ENCODE measurements at regions not wholly inside any gene's neighbourhood (a gene's known extent, or its start where the extent isn't known, plus 50 kb on each side); places are given as distances from the start of the nearest gene placed in this dataset.

GRCh38 chr2:215754546-215754945, 258.8 kb downstream of the MREG start:
- Histone ChIP-seq H3K27ac (no peak overlapping the region), H3K36me3 (no peaks in the 10 kb centered on the region), H3K9me3 (peaks cover 0 to 3% of the 10 kb centered on the region in 2 donors), H3K27me3 (no peaks in the 10 kb centered on the region), H3K4me1 (no peaks in the 10 kb centered on the region), H3K4me3 (no peak overlapping the region)
- intact Hi-C loops (cut with DNase I; ENCODE audit: low total_unique reads) = no loop called here
- no peak for DNase-seq (ENCODE audit: low spot score in 2 of 2)
- TF ChIP-seq POLR2A (IDR thresholded peaks at IDR 0.05) (no peak), POLR2AphosphoS5 (IDR thresholded peaks at IDR 0.05) (no peak), CTCF (IDR thresholded peaks at IDR 0.05) (no peak)

GRCh38 chr2:215753808-215754207, 259.5 kb downstream of the MREG start:
- H3K4me3 ChIP-seq = no peak overlapping the region
- no peak overlapping the region for H3K27ac ChIP-seq
- intact Hi-C loops (cut with DNase I; ENCODE audit: low total_unique reads) = no loop called here
- H3K36me3 ChIP-seq = no peaks in the 10 kb centered on the region
- TF ChIP-seq CTCF (IDR thresholded peaks at IDR 0.05) (no peak), POLR2AphosphoS5 (IDR thresholded peaks at IDR 0.05) (no peak), POLR2A (IDR thresholded peaks at IDR 0.05) (no peak)
- no peak for DNase-seq (ENCODE audit: low spot score in 2 of 2)
- peaks cover 0 to 3% of the 10 kb centered on the region in 2 donors for H3K9me3 ChIP-seq
- peaks cover 0 to 4% of the 10 kb centered on the region in 2 donors for H3K4me1 ChIP-seq
- no peaks in the 10 kb centered on the region for H3K27me3 ChIP-seq

GRCh38 chr2:215752991-215753390, 260.4 kb downstream of the MREG start:
- H3K4me1 ChIP-seq = peaks cover 0 to 4% of the 10 kb centered on the region in 2 donors

GRCh38 chr2:215752436-215752835, 260.9 kb downstream of the MREG start:
- DNase-seq (ENCODE audit: low spot score in 2 of 2) = no peak
- Histone ChIP-seq H3K4me3 (no peak overlapping the region), H3K9me3 (no peaks in the 10 kb centered on the region), H3K4me1 (peaks cover 0 to 4% of the 10 kb centered on the region in 2 donors), H3K27ac (no peak overlapping the region), H3K36me3 (no peaks in the 10 kb centered on the region), H3K27me3 (no peaks in the 10 kb centered on the region)
- intact Hi-C loops (cut with DNase I; ENCODE audit: low total_unique reads) = no loop called here
- TF ChIP-seq POLR2AphosphoS5 (IDR thresholded peaks at IDR 0.05) (no peak), POLR2A (IDR thresholded peaks at IDR 0.05) (no peak), CTCF (IDR thresholded peaks at IDR 0.05) (no peak)

More at GRCh38 chr2:215752991-215753390, 260.4 kb downstream of the MREG start:
- intact Hi-C loops (cut with DNase I; ENCODE audit: low total_unique reads) = no loop called here
- DNase-seq (ENCODE audit: low spot score in 2 of 2) = no peak
- Histone ChIP-seq H3K4me3 (no peak overlapping the region), H3K27ac (no peak overlapping the region), H3K36me3 (no peaks in the 10 kb centered on the region), H3K9me3 (peaks cover 0 to 2% of the 10 kb centered on the region in 2 donors), H3K27me3 (no peaks in the 10 kb centered on the region)
- no peak for TF ChIP-seq POLR2A (IDR thresholded peaks at IDR 0.05)
- no peak for TF ChIP-seq POLR2AphosphoS5 (IDR thresholded peaks at IDR 0.05)
- TF ChIP-seq CTCF (IDR thresholded peaks at IDR 0.05) = no peak

DNA sequence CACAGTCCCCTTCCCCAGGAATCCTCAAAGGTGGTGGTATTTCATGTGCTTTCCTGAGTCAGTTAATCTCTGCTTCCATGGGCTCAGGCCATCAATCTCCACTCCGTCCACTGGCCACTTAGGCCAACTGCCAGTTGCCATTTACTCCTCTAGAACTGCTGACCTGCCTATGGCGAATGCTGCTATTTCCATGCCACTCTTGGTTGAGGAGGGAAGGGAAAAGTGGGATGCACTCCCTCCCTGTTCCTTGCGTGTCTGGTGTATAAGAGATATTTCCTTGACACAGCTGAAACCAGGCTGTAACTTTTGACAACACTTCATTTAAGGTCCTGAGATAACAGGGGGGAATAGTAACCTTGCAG, 261.5 kb downstream of the MREG start:
- H3K4me3 ChIP-seq = no peak overlapping the region
- intact Hi-C loops (cut with DNase I; ENCODE audit: low total_unique reads) = no loop called here
- no peaks in the 10 kb centered on the region for H3K36me3 ChIP-seq
- peaks cover 0 to 4% of the 10 kb centered on the region in 2 donors for H3K4me1 ChIP-seq
- DNase-seq (ENCODE audit: low spot score in 2 of 2) = no peak
- no peaks in the 10 kb centered on the region for H3K9me3 ChIP-seq
- no peak for TF ChIP-seq POLR2A (IDR thresholded peaks at IDR 0.05)
- no peak for TF ChIP-seq POLR2AphosphoS5 (IDR thresholded peaks at IDR 0.05)
- TF ChIP-seq CTCF (IDR thresholded peaks at IDR 0.05) = no peak
- H3K27me3 ChIP-seq = no peaks in the 10 kb centered on the region
- H3K27ac ChIP-seq = no peak overlapping the region
